Upper lobe of left lung (tissue), 6 donors: ENCODE measurements at regions not wholly inside any gene's neighbourhood (a gene's known extent, or its start where the extent isn't known, plus 50 kb on each side); places are given as distances from the start of the nearest gene placed in this dataset.
"Not testable (repeated sequence)": the region's sequence is repeated elsewhere in the genome, so short reads cannot be mapped to it uniquely, and the experiment has no call there.

Experiments
- ATAC-seq, 2 donors: fragments of 200-7000 bp; cut with Tn5 transposase; one replicate each; pipeline ENCODE4 v1.9.1; 2022; ENCODE audit warnings: mild to moderate bottlenecking in 2 of 2, moderate library complexity in 2 of 2; ENCODE audit not compliant: low FRiP score in 2 of 2
- DNase-seq, 2 donors: peaks; one replicate each; pipeline ENCODE4 v3.0.0-alpha.2; 2019 to 2020
- H3K27ac ChIP-seq, 4 donors: fragments of 200-600 bp; sonication (generic); one replicate each; pipeline ENCODE4 v1.5.1; 2016 to 2019
- H3K27me3 ChIP-seq, 4 donors: fragments of 200-600 bp; sonication (generic); one replicate each; pipeline ENCODE4 v1.5.1; 2017 to 2019
- H3K36me3 ChIP-seq, 4 donors: fragments of 200-600 bp; sonication (generic); one replicate each; pipeline ENCODE4 v1.5.1; 2016 to 2019
- H3K4me1 ChIP-seq, 4 donors: fragments of 200-600 bp; sonication (generic); one replicate each; pipeline ENCODE4 v1.5.1; 2018 to 2019
- H3K4me3 ChIP-seq, 4 donors: fragments of 200-600 bp; sonication (generic); one replicate each; pipeline ENCODE4 v1.5.1; 2017 to 2019; ENCODE audit warnings: mild to moderate bottlenecking in 2 of 4, moderate library complexity in 1 of 4
- H3K9me3 ChIP-seq, 4 donors: fragments of 200-600 bp; sonication (generic); one replicate each; pipeline ENCODE4 v1.5.1; 2018 to 2019
- EP300 ChIP-seq, 4 donors: sonication (generic); formaldehyde crosslinking; IDR thresholded peaks; one replicate each; pipeline ENCODE4 v1.5.1; 2017; ENCODE audit warnings: antibody characterized with exemption in 4 of 4, control low read depth in 2 of 4
- POLR2A ChIP-seq, 4 donors: fragments of 450-650 bp; IDR thresholded peaks; one replicate each; pipeline ENCODE4 v1.5.1; 2016 to 2017; ENCODE audit warnings: antibody characterized with exemption in 4 of 4, mild to moderate bottlenecking in 2 of 4
- POLR2AphosphoS5 ChIP-seq, 2 donors: sonication (generic); formaldehyde crosslinking; IDR thresholded peaks; one replicate each; pipeline ENCODE4 v1.5.1; 2017; ENCODE audit warnings: antibody characterized with exemption in 2 of 2
- WGBS, 2 donors: methylation state at CpG; one replicate each; pipeline ENCODE4 v1.1.5; 2017 to 2018; 5-methylcytosine and 5-hydroxymethylcytosine counted together
- TF ChIP-seq, protein P1 (sequence below), 6 experiments: fragments of 450-650 bp in 4 of 6; fragments of 200-600 bp in 2 of 6; sonication (generic) in 2 of 6; IDR thresholded peaks; one replicate each; pipeline ENCODE4 v1.5.1; 2016 to 2019; ENCODE audit warnings: antibody characterized with exemption in 6 of 6
- donor health status: DM: no; HTN: no; CAD: no; lungs with moderate emphysema.
- donor health status: DM: no; HTN: yes; CAD: no; lungs with severe emphysema.

DNA sequence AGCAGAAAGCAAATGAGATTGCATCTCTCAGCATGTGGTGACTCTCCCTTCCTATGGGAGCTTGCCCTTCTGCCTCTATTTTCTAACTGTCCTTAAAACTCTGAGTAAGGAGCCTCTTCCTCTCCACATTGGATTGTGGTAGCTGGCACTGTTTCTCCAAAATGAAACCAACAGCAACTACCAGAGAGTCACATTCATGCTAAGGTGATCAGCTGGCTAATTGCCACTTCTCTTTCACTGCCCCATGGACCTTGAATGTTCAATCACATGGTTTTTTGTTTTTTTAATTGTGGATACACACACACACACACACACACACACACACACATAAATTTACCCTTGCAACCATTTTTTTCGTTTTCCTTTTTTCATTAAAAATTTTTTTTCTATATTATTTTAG, 154.7 kb upstream of the TSC22D1 start:
- Histone ChIP-seq H3K4me3 (no peak overlapping the region), H3K9me3 (no peaks in the 10 kb centered on the region), H3K27me3 (no peaks in the 10 kb centered on the region), H3K36me3 (no peaks in the 10 kb centered on the region), H3K27ac (no peak overlapping the region), H3K4me1 (peaks cover 0 to 7% (median 0%) of the 10 kb centered on the region in 4 donors)
- DNase-seq = no peak
- no peak for ATAC-seq
- 26 to 28% methylated on average over 1 of the region's 1 CpG for WGBS, 2 donors
- no peak for TF ChIP-seq POLR2AphosphoS5 (IDR thresholded peaks at IDR 0.05)
- TF ChIP-seq, protein P1, sequence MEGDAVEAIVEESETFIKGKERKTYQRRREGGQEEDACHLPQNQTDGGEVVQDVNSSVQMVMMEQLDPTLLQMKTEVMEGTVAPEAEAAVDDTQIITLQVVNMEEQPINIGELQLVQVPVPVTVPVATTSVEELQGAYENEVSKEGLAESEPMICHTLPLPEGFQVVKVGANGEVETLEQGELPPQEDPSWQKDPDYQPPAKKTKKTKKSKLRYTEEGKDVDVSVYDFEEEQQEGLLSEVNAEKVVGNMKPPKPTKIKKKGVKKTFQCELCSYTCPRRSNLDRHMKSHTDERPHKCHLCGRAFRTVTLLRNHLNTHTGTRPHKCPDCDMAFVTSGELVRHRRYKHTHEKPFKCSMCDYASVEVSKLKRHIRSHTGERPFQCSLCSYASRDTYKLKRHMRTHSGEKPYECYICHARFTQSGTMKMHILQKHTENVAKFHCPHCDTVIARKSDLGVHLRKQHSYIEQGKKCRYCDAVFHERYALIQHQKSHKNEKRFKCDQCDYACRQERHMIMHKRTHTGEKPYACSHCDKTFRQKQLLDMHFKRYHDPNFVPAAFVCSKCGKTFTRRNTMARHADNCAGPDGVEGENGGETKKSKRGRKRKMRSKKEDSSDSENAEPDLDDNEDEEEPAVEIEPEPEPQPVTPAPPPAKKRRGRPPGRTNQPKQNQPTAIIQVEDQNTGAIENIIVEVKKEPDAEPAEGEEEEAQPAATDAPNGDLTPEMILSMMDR (IDR thresholded peaks at IDR 0.05) = no peak
- no peak for TF ChIP-seq EP300 (IDR thresholded peaks at IDR 0.05)
- no peak for TF ChIP-seq POLR2A (IDR thresholded peaks at IDR 0.05)

DNA sequence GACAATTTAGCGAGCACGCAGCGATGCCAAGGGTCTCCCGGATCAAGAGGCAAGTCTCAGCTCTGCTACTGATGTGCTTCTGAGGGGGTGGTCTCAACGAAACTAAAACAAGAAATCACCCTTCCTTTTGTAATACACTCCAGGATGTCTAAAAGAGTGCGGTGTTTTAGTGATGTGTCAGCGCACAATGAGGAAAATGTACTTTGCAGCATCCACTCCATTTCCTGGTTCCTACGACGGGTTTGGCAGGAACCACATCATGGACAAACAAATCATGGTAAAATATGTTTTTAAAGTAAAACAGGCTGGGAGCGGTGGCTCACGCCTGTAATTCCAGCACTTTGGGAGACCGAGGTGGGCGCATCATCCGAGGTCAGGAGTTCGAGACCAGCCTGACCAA, 154.0 kb upstream of the TSC22D1 start:
- 69 to 78% methylated on average over 15 of the region's 15 CpGs for WGBS, 2 donors
- ATAC-seq = no peak

DNA sequence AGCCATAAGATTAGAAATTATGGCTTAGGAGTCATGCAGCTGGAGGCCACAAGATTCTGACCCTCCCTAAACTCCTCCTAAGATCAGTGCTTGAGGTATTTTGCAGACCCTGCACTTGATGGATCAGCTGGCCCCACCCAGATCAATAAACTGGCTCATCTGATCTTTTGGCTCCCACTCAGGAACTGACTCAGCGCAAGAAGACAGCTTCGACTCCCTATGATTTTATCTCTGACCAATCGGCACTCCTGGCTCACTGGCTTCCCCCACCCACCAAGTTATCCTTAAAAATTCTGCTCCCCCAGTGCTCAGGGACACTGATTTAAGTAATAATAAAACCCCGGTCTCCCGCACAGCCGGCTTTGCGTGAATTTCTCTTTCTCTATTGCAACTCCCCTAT, 151.5 kb upstream of the TSC22D1 start:
- not testable (repeated sequence) for H3K9me3 ChIP-seq, H3K4me1 ChIP-seq, H3K36me3 ChIP-seq, H3K27ac ChIP-seq, ATAC-seq, H3K4me3 ChIP-seq, DNase-seq, H3K27me3 ChIP-seq
- WGBS, 2 donors = 84 to 92% methylated on average over 7 of the region's 7 CpGs

More for the DNA sequence above, 154.0 kb upstream of the TSC22D1 start:
- no peak for DNase-seq
- Histone ChIP-seq H3K27me3 (no peaks in the 10 kb centered on the region), H3K36me3 (no peaks in the 10 kb centered on the region), H3K4me1 (peaks cover 0 to 7% (median 0%) of the 10 kb centered on the region in 4 donors), H3K4me3 (no peak overlapping the region), H3K27ac (no peak overlapping the region), H3K9me3 (no peaks in the 10 kb centered on the region)
- TF ChIP-seq, protein P1 (IDR thresholded peaks at IDR 0.05) = no peak
- no peak for TF ChIP-seq EP300 (IDR thresholded peaks at IDR 0.05)

DNA sequence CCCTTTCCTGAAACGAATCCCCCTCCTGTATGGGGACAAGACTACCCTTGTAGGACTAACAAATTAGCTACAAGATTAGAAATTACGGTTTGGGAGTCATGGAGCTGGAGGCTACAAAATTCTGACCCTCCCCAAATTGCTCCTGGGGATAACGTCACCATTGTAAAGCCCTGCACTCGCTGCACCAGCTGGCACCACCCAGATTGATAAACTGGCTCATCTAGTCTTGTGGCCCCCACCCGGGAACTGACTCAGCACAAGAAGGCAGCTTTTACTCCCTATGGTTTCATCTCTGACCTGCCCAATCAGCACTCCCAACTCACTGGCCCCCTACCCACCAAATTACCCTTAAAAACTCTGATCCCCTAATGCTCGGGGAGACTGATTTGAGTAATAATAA, 150.6 kb upstream of the TSC22D1 start:
- H3K27ac ChIP-seq = peak overlapping the region in 2 of 4 donors; percentile 26 to 46

DNA sequence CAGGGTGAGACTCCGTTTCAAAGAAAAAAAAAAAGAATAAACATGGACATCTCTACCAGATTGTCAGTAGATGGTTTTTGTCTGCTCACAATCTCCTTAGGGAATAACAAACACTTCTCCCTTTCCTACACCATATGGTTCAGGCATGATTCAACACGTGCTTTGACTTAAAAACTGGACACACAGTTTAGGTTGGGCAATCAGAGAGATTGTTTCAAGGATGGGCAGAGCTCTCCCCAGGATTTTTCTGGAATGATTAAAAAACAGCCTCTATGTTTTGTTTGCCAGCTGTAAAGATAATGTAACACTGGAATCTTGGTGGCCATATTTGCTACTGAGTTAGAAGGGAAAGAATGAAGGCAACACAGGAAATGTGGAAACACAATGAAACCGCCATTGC, 150.1 kb upstream of the TSC22D1 start:
- peak in 1 of 2 donors; percentile 38 for ATAC-seq

More for the DNA sequence above, 150.6 kb upstream of the TSC22D1 start:
- Histone ChIP-seq H3K4me1 (no peaks in the 10 kb centered on the region), H3K27me3 (no peaks in the 10 kb centered on the region), H3K4me3 (no peak overlapping the region), H3K9me3 (peaks cover 0 to 5% (median 0%) of the 10 kb centered on the region in 4 donors), H3K36me3 (no peaks in the 10 kb centered on the region)
- WGBS, 2 donors = 77 to 78% methylated on average over 6 of the region's 6 CpGs
- no peak for ATAC-seq
- no peak for DNase-seq
- TF ChIP-seq, protein P1 (IDR thresholded peaks at IDR 0.05) = no peak
- TF ChIP-seq POLR2AphosphoS5 (IDR thresholded peaks at IDR 0.05) = no peak
- no peak for TF ChIP-seq EP300 (IDR thresholded peaks at IDR 0.05)
- TF ChIP-seq POLR2A (IDR thresholded peaks at IDR 0.05) = no peak

More for the DNA sequence above, 150.1 kb upstream of the TSC22D1 start:
- WGBS, 2 donors = 69 to 76% methylated on average over 3 of the region's 3 CpGs
- TF ChIP-seq, protein P1 (IDR thresholded peaks at IDR 0.05) = no peak
- TF ChIP-seq POLR2AphosphoS5 (IDR thresholded peaks at IDR 0.05) = no peak
- no peak for TF ChIP-seq EP300 (IDR thresholded peaks at IDR 0.05)
- no peak for TF ChIP-seq POLR2A (IDR thresholded peaks at IDR 0.05)
- DNase-seq = no peak
- H3K27ac ChIP-seq = peak overlapping the region in 1 of 4 donors; percentile 26
- no peaks in the 10 kb centered on the region for H3K4me1 ChIP-seq
- H3K4me3 ChIP-seq = no peak overlapping the region
- H3K27me3 ChIP-seq = no peaks in the 10 kb centered on the region
- no peaks in the 10 kb centered on the region for H3K36me3 ChIP-seq
- peaks cover 0 to 5% (median 0%) of the 10 kb centered on the region in 4 donors for H3K9me3 ChIP-seq
